SK-N-SH (cell line): ENCODE measurements at regions not wholly inside any gene's neighbourhood (a gene's known extent, or its start where the extent isn't known, plus 50 kb on each side); places are given as distances from the start of the nearest gene placed in this dataset.

Source experiments
- CTCF ChIA-PET: fragments of 300-600, 350-600 bp; formaldehyde crosslinking; extraction: SDS; loops from one replicate; lab custom pipeline; 2021; lab: Yijun Ruan, JAX
- POLR2A ChIA-PET: fragments of 350-600 bp; sonication (Branson Sonifier 250); formaldehyde crosslinking; extraction: SDS; loops from one replicate; lab custom pipeline; 2020; ENCODE audit warnings: antibody characterized with exemption, inconsistent platforms; lab: Yijun Ruan, JAX
- DNase-seq: peaks from one replicate; pipeline ENCODE4 v3.0.0; 2012
- H2AFZ ChIP-seq: fragments of 200-600 bp; sonication (generic); 2 replicates; pipeline ENCODE4 v1.8.1; 2016; ENCODE audit warnings: antibody characterized with exemption, mild to moderate bottlenecking, low read depth
- H3F3A ChIP-seq: fragments of 200-600 bp; sonication (generic); replicated peaks from 2 replicates; pipeline ENCODE3; 2016; ENCODE audit warnings: antibody characterized with exemption, mild to moderate bottlenecking; ENCODE audit not compliant: insufficient read depth
- H3K27ac ChIP-seq, 2 experiments: fragments of 200-500 bp in 1 of 2; fragments of 200-600 bp in 1 of 2; sonication (Bioruptor generic) in 1 of 2; sonication (generic), shearing (Covaris generic) in 1 of 2; 2 replicates each; pipeline versions ENCODE4 v1.5.1 to v1.6.1; 2014 to 2016; ENCODE audit warnings: low read depth in 2 of 2, inconsistent platforms in 1 of 2, low read length in 1 of 2, mild to moderate bottlenecking in 1 of 2, mixed read lengths in 1 of 2
- H3K27me3 ChIP-seq: fragments of 200-600 bp; sonication (generic), shearing (Covaris generic); 2 replicates; pipeline ENCODE4 v1.6.1; 2016; ENCODE audit warnings: mixed run types; ENCODE audit not compliant: insufficient read depth
- H3K36me3 ChIP-seq, 2 experiments: fragments of 200-500 bp in 1 of 2; fragments of 200-600 bp in 1 of 2; sonication (Bioruptor generic) in 1 of 2; sonication (generic) in 1 of 2; replicated peaks in 1 of 2; 2 replicates each; pipeline versions ENCODE3 to v1.5.1; 2014 to 2016; ENCODE audit warnings: low read length in 1 of 2, mild to moderate bottlenecking in 1 of 2; ENCODE audit not compliant: insufficient read depth in 2 of 2, control insufficient read depth in 1 of 2
- H3K4me1 ChIP-seq, 2 experiments: fragments of 200-500 bp in 1 of 2; fragments of 200-600 bp in 1 of 2; sonication (Bioruptor generic) in 1 of 2; sonication (generic), shearing (Covaris generic) in 1 of 2; 2 replicates each; pipeline versions ENCODE4 v1.5.1 to v1.6.1; 2014 to 2016; ENCODE audit warnings: low read depth in 1 of 2, low read length in 1 of 2, mixed run types in 1 of 2; ENCODE audit not compliant: insufficient read depth in 2 of 2, control insufficient read depth in 1 of 2
- H3K4me2 ChIP-seq: fragments of 200-600 bp; sonication (generic), shearing (Covaris generic); 2 replicates; pipeline ENCODE4 v1.6.1; 2017; ENCODE audit warnings: mixed run types
- H3K4me3 ChIP-seq, 2 experiments: fragments of 200-500 bp in 1 of 2; fragments of 200-600 bp in 1 of 2; sonication (Bioruptor generic) in 1 of 2; sonication (generic), shearing (Covaris generic) in 1 of 2; 2 replicates each; pipeline versions ENCODE4 v1.5.1 to v1.8.1; 2014 to 2016; ENCODE audit warnings: low read depth in 2 of 2, inconsistent platforms in 1 of 2, low read length in 1 of 2, mild to moderate bottlenecking in 1 of 2, mixed read lengths in 1 of 2, moderate library complexity in 1 of 2
- H3K79me2 ChIP-seq: fragments of 200-600 bp; sonication (generic); 2 replicates; pipeline ENCODE4 v1.8.1; 2017; ENCODE audit warnings: mild to moderate bottlenecking; ENCODE audit not compliant: insufficient read depth
- H3K9ac ChIP-seq: fragments of 200-600 bp; sonication (generic); 2 replicates; pipeline ENCODE4 v1.6.1; 2017; ENCODE audit warnings: mixed run types
- H3K9me2 ChIP-seq: fragments of 200-600 bp; sonication (generic); 2 replicates; pipeline ENCODE4 v1.6.1; 2017; ENCODE audit warnings: mixed run types
- H3K9me3 ChIP-seq: fragments of 200-600 bp; sonication (generic); 2 replicates; pipeline ENCODE4 v1.6.1; 2017; ENCODE audit warnings: mixed run types, mild to moderate bottlenecking, moderate library complexity
- H4K20me1 ChIP-seq: fragments of 200-600 bp; sonication (generic); 2 replicates; pipeline ENCODE4 v1.6.1; 2017; ENCODE audit warnings: mild to moderate bottlenecking, mixed run types; ENCODE audit not compliant: insufficient read depth
- EZH2phosphoT487 ChIP-seq: fragments of 200-600 bp; sonication (generic); IDR thresholded peaks from 2 replicates; pipeline ENCODE4 v1.6.1; 2017; ENCODE audit warnings: low read depth, mixed run types, mild to moderate bottlenecking, antibody characterized with exemption, moderate library complexity, borderline replicate concordance
- FOSL2 ChIP-seq: IDR thresholded peaks from 2 replicates; pipeline ENCODE4 v1.4.0; 2012; ENCODE audit warnings: low read depth, mild to moderate bottlenecking, moderate library complexity, borderline replicate concordance
- NFIC ChIP-seq: IDR thresholded peaks from 2 replicates; pipeline ENCODE4 v1.4.0; 2012; ENCODE audit warnings: borderline replicate concordance
- NRF1 ChIP-seq: IDR thresholded peaks from 2 replicates; pipeline ENCODE4 v1.6.1; 2012; ENCODE audit warnings: low read depth, mild to moderate bottlenecking, low read length
- RXRA ChIP-seq: IDR thresholded peaks from 2 replicates; pipeline ENCODE4 v1.4.0; 2012; ENCODE audit warnings: low read depth, mild to moderate bottlenecking, borderline replicate concordance
- SMC3 ChIP-seq: IDR thresholded peaks from 2 replicates; pipeline ENCODE4 v1.6.1; 2012; ENCODE audit warnings: low read depth, low read length, improper control_type of control experiment
- YY1 ChIP-seq: IDR thresholded peaks from 2 replicates; pipeline ENCODE4 v1.4.0; 2012; ENCODE audit warnings: low read depth, mild to moderate bottlenecking
- WGBS: methylation state at CpG from one replicate; pipeline ENCODE4 v1.1.6; 2017; ENCODE audit warnings: low lambda C conversion rate; 5-methylcytosine and 5-hydroxymethylcytosine counted together
- TF ChIP-seq, protein P1 (sequence below): fragments of 150-350 bp; IDR thresholded peaks from 2 replicates; pipeline ENCODE4 v1.6.1; 2016; ENCODE audit warnings: mild to moderate bottlenecking, low read depth, low read length
- TF ChIP-seq, protein P2 (sequence below): IDR thresholded peaks from 2 replicates; pipeline ENCODE4 v1.6.1; 2012; ENCODE audit warnings: mild to moderate bottlenecking, low read depth, low read length, moderate library complexity
- TF ChIP-seq, protein P3 (sequence below): IDR thresholded peaks from 2 replicates; pipeline ENCODE4 v1.4.0; 2012; ENCODE audit warnings: low read depth

DNA sequence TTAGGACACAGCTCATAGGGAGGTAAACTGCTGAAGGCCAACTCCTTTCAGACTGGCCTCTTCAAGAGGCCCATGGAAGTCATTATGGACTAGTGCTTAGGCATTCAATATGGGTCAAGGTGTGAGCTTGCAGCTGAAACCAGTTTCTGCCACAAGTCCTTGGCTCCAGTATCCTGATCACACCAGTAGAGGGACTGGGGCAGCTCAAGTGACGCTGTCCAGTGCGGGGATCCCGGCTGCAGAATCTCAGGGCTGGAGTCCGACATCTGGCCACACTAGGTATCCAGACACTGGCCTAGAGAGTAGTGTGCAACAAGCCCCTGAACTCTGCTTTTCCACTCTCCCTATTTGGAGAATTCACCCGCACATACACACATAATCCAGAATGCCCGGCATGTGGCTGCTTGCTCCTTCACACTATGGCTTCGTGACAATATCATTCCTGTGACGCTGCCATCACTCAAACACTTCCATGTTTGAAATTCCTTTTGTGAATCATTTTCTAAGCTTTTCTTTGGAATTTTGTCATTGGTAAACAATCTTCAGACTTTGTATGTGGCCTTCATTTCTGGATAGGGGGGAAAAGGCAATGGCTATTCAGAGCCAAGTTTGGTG lies 425.1 kb downstream of the EFNB2 start (continued):
- no peak for TF ChIP-seq FOSL2

DNA sequence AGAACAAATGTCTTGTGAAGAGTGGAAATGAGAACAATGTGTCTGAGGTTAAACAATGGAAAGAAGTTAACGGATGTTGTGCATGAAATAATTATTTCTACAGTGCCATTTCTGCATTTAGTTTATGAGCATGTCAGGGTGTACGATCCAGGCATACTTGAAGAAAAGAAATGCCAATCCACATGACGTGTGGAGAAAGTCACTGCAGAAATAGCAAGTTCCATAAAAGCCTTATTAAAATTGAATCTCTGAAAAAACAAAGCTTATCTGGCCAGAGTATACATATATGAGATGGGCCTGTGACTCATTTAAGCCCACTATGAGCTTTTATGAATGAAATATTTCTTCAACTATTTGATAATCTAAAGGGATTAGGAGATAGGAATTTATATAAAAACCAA lies 426.1 kb downstream of the EFNB2 start:
- Histone ChIP-seq H3K9ac (no peak overlapping the region), H3K9me2 (peaks cover 3% of the 10 kb centered on the region; the same call in 1 of the 2 replicates), H3K4me3 (no peak overlapping the region), H2AFZ (no peak overlapping the region), H3K79me2 (no peaks in the 10 kb centered on the region)
- WGBS = 70% methylated on average over 3 of the region's 3 CpGs
- CTCF ChIA-PET = no interaction called here
- TF ChIP-seq FOSL2 = no peak
- TF ChIP-seq RXRA = no peak
- no peak for TF ChIP-seq YY1
- TF ChIP-seq, protein P1, sequence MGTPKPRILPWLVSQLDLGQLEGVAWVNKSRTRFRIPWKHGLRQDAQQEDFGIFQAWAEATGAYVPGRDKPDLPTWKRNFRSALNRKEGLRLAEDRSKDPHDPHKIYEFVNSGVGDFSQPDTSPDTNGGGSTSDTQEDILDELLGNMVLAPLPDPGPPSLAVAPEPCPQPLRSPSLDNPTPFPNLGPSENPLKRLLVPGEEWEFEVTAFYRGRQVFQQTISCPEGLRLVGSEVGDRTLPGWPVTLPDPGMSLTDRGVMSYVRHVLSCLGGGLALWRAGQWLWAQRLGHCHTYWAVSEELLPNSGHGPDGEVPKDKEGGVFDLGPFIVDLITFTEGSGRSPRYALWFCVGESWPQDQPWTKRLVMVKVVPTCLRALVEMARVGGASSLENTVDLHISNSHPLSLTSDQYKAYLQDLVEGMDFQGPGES = no peak
- TF ChIP-seq, protein P2, sequence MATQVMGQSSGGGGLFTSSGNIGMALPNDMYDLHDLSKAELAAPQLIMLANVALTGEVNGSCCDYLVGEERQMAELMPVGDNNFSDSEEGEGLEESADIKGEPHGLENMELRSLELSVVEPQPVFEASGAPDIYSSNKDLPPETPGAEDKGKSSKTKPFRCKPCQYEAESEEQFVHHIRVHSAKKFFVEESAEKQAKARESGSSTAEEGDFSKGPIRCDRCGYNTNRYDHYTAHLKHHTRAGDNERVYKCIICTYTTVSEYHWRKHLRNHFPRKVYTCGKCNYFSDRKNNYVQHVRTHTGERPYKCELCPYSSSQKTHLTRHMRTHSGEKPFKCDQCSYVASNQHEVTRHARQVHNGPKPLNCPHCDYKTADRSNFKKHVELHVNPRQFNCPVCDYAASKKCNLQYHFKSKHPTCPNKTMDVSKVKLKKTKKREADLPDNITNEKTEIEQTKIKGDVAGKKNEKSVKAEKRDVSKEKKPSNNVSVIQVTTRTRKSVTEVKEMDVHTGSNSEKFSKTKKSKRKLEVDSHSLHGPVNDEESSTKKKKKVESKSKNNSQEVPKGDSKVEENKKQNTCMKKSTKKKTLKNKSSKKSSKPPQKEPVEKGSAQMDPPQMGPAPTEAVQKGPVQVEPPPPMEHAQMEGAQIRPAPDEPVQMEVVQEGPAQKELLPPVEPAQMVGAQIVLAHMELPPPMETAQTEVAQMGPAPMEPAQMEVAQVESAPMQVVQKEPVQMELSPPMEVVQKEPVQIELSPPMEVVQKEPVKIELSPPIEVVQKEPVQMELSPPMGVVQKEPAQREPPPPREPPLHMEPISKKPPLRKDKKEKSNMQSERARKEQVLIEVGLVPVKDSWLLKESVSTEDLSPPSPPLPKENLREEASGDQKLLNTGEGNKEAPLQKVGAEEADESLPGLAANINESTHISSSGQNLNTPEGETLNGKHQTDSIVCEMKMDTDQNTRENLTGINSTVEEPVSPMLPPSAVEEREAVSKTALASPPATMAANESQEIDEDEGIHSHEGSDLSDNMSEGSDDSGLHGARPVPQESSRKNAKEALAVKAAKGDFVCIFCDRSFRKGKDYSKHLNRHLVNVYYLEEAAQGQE = no peak
- no peak for TF ChIP-seq SMC3
- TF ChIP-seq, protein P3, sequence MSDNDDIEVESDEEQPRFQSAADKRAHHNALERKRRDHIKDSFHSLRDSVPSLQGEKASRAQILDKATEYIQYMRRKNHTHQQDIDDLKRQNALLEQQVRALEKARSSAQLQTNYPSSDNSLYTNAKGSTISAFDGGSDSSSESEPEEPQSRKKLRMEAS = no peak
- TF ChIP-seq NFIC = no peak
- TF ChIP-seq NRF1 = no peak
- no peak for TF ChIP-seq EZH2phosphoT487
- TF ChIP-seq, all 33 proteins: peak for 0
- peak overlapping the region in 1 of 2 experiments; percentile 26; a peak in 1 of 4 replicates for H3K27ac ChIP-seq
- H3K36me3 ChIP-seq = no peaks in the 10 kb centered on the region
- peaks cover 0 to 13% of the 10 kb centered on the region in 2 experiments; a peak in 3 of 4 replicates for H3K4me1 ChIP-seq
- H3K9me3 ChIP-seq = no peaks in the 10 kb centered on the region
- peaks cover 18% of the 10 kb centered on the region for H3F3A ChIP-seq
- no peaks in the 10 kb centered on the region for H3K27me3 ChIP-seq
- POLR2A ChIA-PET = no interaction called here
- DNase-seq = no peak
- H4K20me1 ChIP-seq = no peaks in the 10 kb centered on the region
- no peak overlapping the region for H3K4me2 ChIP-seq
